Panc1 (cell line): ENCODE measurements at regions not wholly inside any gene's neighbourhood (a gene's known extent, or its start where the extent isn't known, plus 50 kb on each side); places are given as distances from the start of the nearest gene placed in this dataset.

Source experiments
- ATAC-seq: fragments of 200-7000 bp; cut with Tn5 transposase; 2 replicates; pipeline ENCODE4 v1.9.1; 2020; ENCODE audit warnings: mild to moderate bottlenecking, moderate library complexity
- BruUV-seq: library from RNA; stranded (reverse); fragments of 400-500 nt; replicated peaks from 2 replicates; lab custom pipeline; 2021; lab: Mats Ljungman, UMichigan
- CTCF ChIA-PET: fragments of 300-600 bp; sonication (Branson Sonifier 250); formaldehyde crosslinking; loops from one replicate; lab custom pipeline; 2022; ENCODE audit warnings: antibody characterized with exemption; lab: Charles Lee
- POLR2A ChIA-PET: fragments of 300-600 bp; sonication (Branson Sonifier 250); formaldehyde crosslinking; loops from one replicate; lab custom pipeline; 2022; ENCODE audit warnings: antibody characterized with exemption; lab: Charles Lee
- DNase-seq: peaks from one replicate; pipeline ENCODE4 v3.0.0-alpha.2; 2010; ENCODE audit warnings: low read depth, low spot score
- H3K27ac ChIP-seq: 2 replicates; pipeline ENCODE4 v1.5.1; 2011; ENCODE audit warnings: mild to moderate bottlenecking, low read length, inconsistent platforms
- H3K27me3 ChIP-seq: fragments of 200-500 bp; sonication (Bioruptor generic); 2 replicates; pipeline ENCODE4 v1.6.0; 2014; ENCODE audit warnings: low read length, inconsistent platforms; ENCODE audit not compliant: control insufficient read depth, insufficient read depth
- H3K36me3 ChIP-seq: fragments of 200-500 bp; sonication (Bioruptor generic); 2 replicates; pipeline ENCODE4 v1.5.1; 2014; ENCODE audit warnings: inconsistent platforms, mild to moderate bottlenecking, low read length, moderate library complexity; ENCODE audit not compliant: control insufficient read depth, insufficient read depth
- H3K4me1 ChIP-seq: 2 replicates; pipeline ENCODE4 v1.5.1; 2011; ENCODE audit warnings: inconsistent platforms, mild to moderate bottlenecking, low read length, moderate library complexity; ENCODE audit not compliant: control insufficient read depth, insufficient read depth
- H3K4me3 ChIP-seq, 2 experiments: 2 replicates each; pipeline ENCODE4 v1.5.1; 2011 to 2012; ENCODE audit warnings: low read depth in 2 of 2, low read length in 2 of 2, mild to moderate bottlenecking in 2 of 2, inconsistent platforms in 1 of 2, moderate library complexity in 1 of 2
- H3K9me3 ChIP-seq: fragments of 200-500 bp; sonication (Bioruptor generic); 2 replicates; pipeline ENCODE4 v1.5.1; 2014; ENCODE audit warnings: low read depth, mild to moderate bottlenecking, inconsistent platforms, low read length, moderate library complexity; ENCODE audit not compliant: control insufficient read depth, insufficient read depth
- POLR2AphosphoS5 ChIP-seq: IDR thresholded peaks from 2 replicates; pipeline ENCODE4 v1.6.1; 2012; ENCODE audit warnings: mild to moderate bottlenecking, low read depth, low read length, moderate library complexity
- REST ChIP-seq, 2 experiments: IDR thresholded peaks; 2 replicates each; pipeline ENCODE4 v1.6.1; 2011 to 2012; ENCODE audit warnings: low read depth in 2 of 2, control low read depth in 1 of 2, low read length in 1 of 2, mild to moderate bottlenecking in 1 of 2, moderate library complexity in 1 of 2; ENCODE audit not compliant: insufficient read depth in 1 of 2
- SIN3A ChIP-seq: IDR thresholded peaks from 2 replicates; pipeline ENCODE4 v1.6.1; 2012; ENCODE audit warnings: low read depth, mild to moderate bottlenecking, low read length, moderate library complexity, borderline replicate concordance; ENCODE audit not compliant: insufficient read depth
- TCF7L2 ChIP-seq: IDR thresholded peaks from 2 replicates; pipeline ENCODE4 v1.6.1; 2011; ENCODE audit warnings: mild to moderate bottlenecking, low read depth, low read length, inconsistent platforms
- in situ Hi-C: cut with HindIII; loops from 2 replicates; pipeline ENCODE4 v1.10.0; 2016; ENCODE audit warnings: low sequenced_read_pairs, low pct_unique_long_range_greater_than_20kb
- intact Hi-C: fragments of 100-400 bp; cut with micrococcal nuclease; formaldehyde crosslinking; loops from one replicate; pipeline ENCODE4 v1.10.0; 2022; ENCODE audit not compliant: unreplicated experiment
- TF ChIP-seq, protein P1 (sequence below): fragments of 450-650 bp; IDR thresholded peaks from 2 replicates; pipeline ENCODE4 v1.5.1; 2017; ENCODE audit warnings: mild to moderate bottlenecking

GRCh38 chr16:50902457-50902856 lies 160.6 kb downstream of the CYLD start:
- Histone ChIP-seq H3K4me3 (no peak overlapping the region), H3K27ac (no peak overlapping the region), H3K4me1 (no peaks in the 10 kb centered on the region), H3K27me3 (no peaks in the 10 kb centered on the region), H3K36me3 (no peaks in the 10 kb centered on the region), H3K9me3 (no peaks in the 10 kb centered on the region)
- in situ Hi-C loops = no loop called here
- CTCF ChIA-PET = no interaction called here
- DNase-seq = no peak
- intact Hi-C loops = no loop called here
- BruUV-seq = no TSS peak
- no peak for TF ChIP-seq REST (IDR thresholded peaks at IDR 0.05; ENCODE audit: insufficient read depth in 1 of 2, low read depth in 2 of 2, low read length in 1 of 2)
- TF ChIP-seq TCF7L2 = no peak
- ATAC-seq = no peak
- POLR2A ChIA-PET = no interaction called here

GRCh38 chr16:50901062-50901461 lies 159.2 kb downstream of the CYLD start:
- no peak overlapping the region for H3K4me3 ChIP-seq
- H3K27ac ChIP-seq = no peak overlapping the region
- in situ Hi-C loops = no loop called here
- no peaks in the 10 kb centered on the region for H3K36me3 ChIP-seq
- DNase-seq (no peak), ATAC-seq (no peak)
- no peaks in the 10 kb centered on the region for H3K4me1 ChIP-seq
- no peaks in the 10 kb centered on the region for H3K9me3 ChIP-seq
- ChIA-PET POLR2A (no interaction called here), CTCF (no interaction called here)
- TF ChIP-seq POLR2AphosphoS5 (no peak), TCF7L2 (no peak), REST (IDR thresholded peaks at IDR 0.05; ENCODE audit: insufficient read depth in 1 of 2, low read depth in 2 of 2, low read length in 1 of 2) (no peak), SIN3A (no peak)
- TF ChIP-seq, protein P1, sequence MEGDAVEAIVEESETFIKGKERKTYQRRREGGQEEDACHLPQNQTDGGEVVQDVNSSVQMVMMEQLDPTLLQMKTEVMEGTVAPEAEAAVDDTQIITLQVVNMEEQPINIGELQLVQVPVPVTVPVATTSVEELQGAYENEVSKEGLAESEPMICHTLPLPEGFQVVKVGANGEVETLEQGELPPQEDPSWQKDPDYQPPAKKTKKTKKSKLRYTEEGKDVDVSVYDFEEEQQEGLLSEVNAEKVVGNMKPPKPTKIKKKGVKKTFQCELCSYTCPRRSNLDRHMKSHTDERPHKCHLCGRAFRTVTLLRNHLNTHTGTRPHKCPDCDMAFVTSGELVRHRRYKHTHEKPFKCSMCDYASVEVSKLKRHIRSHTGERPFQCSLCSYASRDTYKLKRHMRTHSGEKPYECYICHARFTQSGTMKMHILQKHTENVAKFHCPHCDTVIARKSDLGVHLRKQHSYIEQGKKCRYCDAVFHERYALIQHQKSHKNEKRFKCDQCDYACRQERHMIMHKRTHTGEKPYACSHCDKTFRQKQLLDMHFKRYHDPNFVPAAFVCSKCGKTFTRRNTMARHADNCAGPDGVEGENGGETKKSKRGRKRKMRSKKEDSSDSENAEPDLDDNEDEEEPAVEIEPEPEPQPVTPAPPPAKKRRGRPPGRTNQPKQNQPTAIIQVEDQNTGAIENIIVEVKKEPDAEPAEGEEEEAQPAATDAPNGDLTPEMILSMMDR = no peak
- no TSS peak for BruUV-seq
- intact Hi-C loops = no loop called here
- H3K27me3 ChIP-seq = no peaks in the 10 kb centered on the region
